CD4-positive, alpha-beta T cell (primary cell): ENCODE measurements at regions not wholly inside any gene's neighbourhood (a gene's known extent, or its start where the extent isn't known, plus 50 kb on each side); places are given as distances from the start of the nearest gene placed in this dataset.

Source experiments
- ATAC-seq: fragments of 200-7000 bp; cut with Tn5 transposase; one replicate; pipeline ENCODE4 v1.10.0; 2022; ENCODE audit warnings: mild to moderate bottlenecking; ENCODE audit not compliant: poor library complexity
- CTCF ChIA-PET: fragments of 350-600 bp; sonication (Branson Sonifier 250); formaldehyde crosslinking; loops from one replicate; lab custom pipeline; 2021; ENCODE audit warnings: antibody characterized with exemption, inconsistent platforms; lab: Charles Lee
- POLR2A ChIA-PET: fragments of 350-600 bp; sonication (Branson Sonifier 250); formaldehyde crosslinking; loops from one replicate; lab custom pipeline; 2021; ENCODE audit warnings: antibody characterized with exemption, inconsistent platforms; lab: Charles Lee
- DNase-seq, 14 experiments: peaks; one replicate each; pipeline ENCODE4 v3.0.0-alpha.2; 2013 to 2020; ENCODE audit warnings: mixed read lengths in 2 of 14
- H3K27ac ChIP-seq, 2 donors: one replicate each; pipeline versions ENCODE4 v1.5.1 to v1.7.0; 2013; ENCODE audit warnings: low read length in 2 of 2, low read depth in 1 of 2, mild to moderate bottlenecking in 1 of 2
- H3K27me3 ChIP-seq, 2 experiments: 1 replicate in 1 of 2; 2 replicates in 1 of 2; pipeline versions ENCODE4 v1.6.1 to v1.7.0; 2013; ENCODE audit warnings: low read length in 2 of 2, control low read depth in 1 of 2, mild to moderate bottlenecking in 1 of 2, moderate library complexity in 1 of 2; ENCODE audit not compliant: insufficient read depth in 2 of 2, control insufficient read depth in 1 of 2
- H3K36me3 ChIP-seq: one replicate; pipeline ENCODE4 v1.6.1; 2013; ENCODE audit warnings: low read length, control low read depth; ENCODE audit not compliant: insufficient read depth
- H3K4me1 ChIP-seq: one replicate; pipeline ENCODE4 v1.6.1; 2013; ENCODE audit warnings: low read length, control low read depth; ENCODE audit not compliant: insufficient read depth
- H3K4me3 ChIP-seq: one replicate; pipeline ENCODE4 v1.5.1; 2013; ENCODE audit warnings: mild to moderate bottlenecking, low read length, moderate library complexity
- H3K9me3 ChIP-seq, 2 experiments: 1 replicate in 1 of 2; 2 replicates in 1 of 2; pipeline versions ENCODE4 v1.6.1 to v1.7.0; 2013; ENCODE audit warnings: low read length in 2 of 2, mild to moderate bottlenecking in 2 of 2, control low read depth in 1 of 2, moderate library complexity in 1 of 2; ENCODE audit not compliant: control insufficient read depth in 1 of 2, insufficient read depth in 1 of 2
- H3K27ac Mint-ChIP-seq: one replicate; pipeline ENCODE4 v1.8.0; 2020; ENCODE audit warnings: mixed read lengths
- H3K27me3 Mint-ChIP-seq: one replicate; pipeline ENCODE4 v1.8.0; 2021; ENCODE audit warnings: mixed read lengths
- H3K36me3 Mint-ChIP-seq: one replicate; pipeline ENCODE4 v1.8.0; 2021; ENCODE audit warnings: low read depth, mixed read lengths
- H3K4me1 Mint-ChIP-seq: one replicate; pipeline ENCODE4 v1.8.0; 2021; ENCODE audit warnings: low read depth, mixed read lengths
- H3K4me3 Mint-ChIP-seq: one replicate; pipeline ENCODE4 v1.8.0; 2020; ENCODE audit warnings: mild to moderate bottlenecking, mixed read lengths
- H3K9me3 Mint-ChIP-seq: one replicate; pipeline ENCODE4 v1.8.0; 2020; ENCODE audit warnings: mixed read lengths
- CTCF ChIP-seq: fragments of 200-600 bp; IDR thresholded peaks from one replicate; pipeline ENCODE4 v1.8.0; 2022; ENCODE audit warnings: antibody characterized with exemption, mild to moderate bottlenecking
- intact Hi-C, 2 experiments: fragments of 100-400 bp; cut with DNase I in 1 of 2; cut with micrococcal nuclease in 1 of 2; formaldehyde crosslinking; loops; one replicate each; pipeline versions ENCODE4 v1.15.1 to v1.9.0; 2023 to 2025; cut with DNase I, micrococcal nuclease

- no peaks in the 10 kb centered on the region for H3K4me1 ChIP-seq
- peaks cover 0 to 13% of the 10 kb centered on the region in 2 experiments for H3K9me3 ChIP-seq
- TF ChIP-seq CTCF = no peak
- Mint-ChIP-seq H3K27me3 (peaks cover 18% of the 10 kb centered on the region), H3K36me3 (no peaks in the 10 kb centered on the region), H3K4me1 (no peaks in the 10 kb centered on the region), H3K9me3 (no peaks in the 10 kb centered on the region), H3K27ac (no peak overlapping the region), H3K4me3 (no peak overlapping the region)
- no peaks in the 10 kb centered on the region for H3K36me3 ChIP-seq
- intact Hi-C loops = no loop called here
- H3K4me3 ChIP-seq = no peak overlapping the region
- no peak overlapping the region for H3K27ac ChIP-seq
- ATAC-seq (no peak), DNase-seq (no peak)
- ChIA-PET CTCF (no interaction called here), POLR2A (no interaction called here)
- peaks cover 2 to 6% of the 10 kb centered on the region in 2 experiments for H3K27me3 ChIP-seq
These were observed 255.2 kb downstream of the MN1 start for GRCh38 chr22:27546157-27546935.

DNA sequence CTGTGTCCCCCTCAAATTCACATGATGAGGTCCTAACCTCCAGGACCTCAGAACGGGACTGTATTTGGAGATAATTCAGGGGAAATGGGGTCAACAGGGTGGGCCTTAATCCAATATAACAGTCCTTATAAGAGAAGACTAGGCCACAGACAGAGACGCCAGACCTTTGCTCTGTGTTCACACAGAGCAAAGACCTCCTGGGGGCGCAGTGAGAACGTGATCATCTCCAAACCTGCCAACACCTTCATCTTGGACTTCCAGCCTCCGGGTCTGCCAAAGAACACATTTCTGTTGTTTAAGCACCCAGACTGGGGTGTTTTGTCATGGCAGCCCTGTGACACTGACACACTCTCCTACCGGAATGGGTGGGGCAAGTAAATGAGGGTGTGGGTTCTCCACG is 250.2 kb downstream of the MN1 start:
- Histone ChIP-seq H3K27me3 (no peaks in the 10 kb centered on the region), H3K4me1 (no peaks in the 10 kb centered on the region), H3K9me3 (peaks cover 0 to 8% of the 10 kb centered on the region in 2 experiments), H3K27ac (no peak overlapping the region), H3K36me3 (no peaks in the 10 kb centered on the region), H3K4me3 (no peak overlapping the region)
- no peak overlapping the region for H3K27ac Mint-ChIP-seq
- DNase-seq = no peak
- no peak for ATAC-seq
- H3K4me3 Mint-ChIP-seq = no peak overlapping the region
- peaks cover under 1% of the 10 kb centered on the region for H3K27me3 Mint-ChIP-seq
- no peaks in the 10 kb centered on the region for H3K36me3 Mint-ChIP-seq
- H3K4me1 Mint-ChIP-seq = no peaks in the 10 kb centered on the region
- H3K9me3 Mint-ChIP-seq = peaks cover 3% of the 10 kb centered on the region
- ChIA-PET POLR2A (no interaction called here), CTCF (no interaction called here)
- intact Hi-C loops = no loop called here
- no peak for TF ChIP-seq CTCF

GRCh38 chr22:27552176-27552575 is 249.4 kb downstream of the MN1 start:
- no peak for ATAC-seq
- TF ChIP-seq CTCF = no peak
- Histone ChIP-seq H3K9me3 (peaks cover 0 to 8% of the 10 kb centered on the region in 2 experiments), H3K27me3 (no peaks in the 10 kb centered on the region), H3K4me3 (no peak overlapping the region), H3K27ac (no peak overlapping the region), H3K4me1 (no peaks in the 10 kb centered on the region), H3K36me3 (no peaks in the 10 kb centered on the region)
- no peak for DNase-seq
- CTCF ChIA-PET = no interaction called here
- H3K4me3 Mint-ChIP-seq = no peak overlapping the region
- H3K27me3 Mint-ChIP-seq = no peaks in the 10 kb centered on the region
- no peaks in the 10 kb centered on the region for H3K36me3 Mint-ChIP-seq
- H3K9me3 Mint-ChIP-seq = peaks cover 3% of the 10 kb centered on the region
- intact Hi-C loops = no loop called here
- H3K27ac Mint-ChIP-seq = no peak overlapping the region
- H3K4me1 Mint-ChIP-seq = no peaks in the 10 kb centered on the region
- POLR2A ChIA-PET = no interaction called here
